ENCODE measurements at regions not wholly inside any gene's neighbourhood (a gene's known extent, or its start where the extent isn't known, plus 50 kb on each side); places are given as distances from the start of the nearest gene placed in this dataset.

DNA sequence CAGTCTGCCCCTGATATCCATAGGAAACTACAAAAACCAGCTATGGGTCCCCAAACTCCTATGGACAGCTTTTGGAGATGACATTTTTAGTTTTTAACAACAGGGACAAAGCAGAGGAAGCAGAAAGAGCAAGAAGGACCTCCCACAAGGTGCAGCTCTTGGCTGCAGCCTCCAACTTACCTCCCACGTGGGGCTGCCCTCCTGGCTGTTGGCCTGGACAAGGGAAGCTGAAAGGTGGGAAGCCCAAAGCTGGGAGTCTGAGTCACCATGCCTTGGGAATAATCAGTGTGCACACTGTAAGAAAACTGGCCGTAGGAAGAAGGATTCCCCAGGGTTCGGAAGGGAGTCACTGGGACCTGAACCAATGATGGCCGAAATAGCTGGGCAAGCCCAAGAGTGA, 51.8 kb upstream of the PAX1 start:
- TF ChIP-seq, protein P1, sequence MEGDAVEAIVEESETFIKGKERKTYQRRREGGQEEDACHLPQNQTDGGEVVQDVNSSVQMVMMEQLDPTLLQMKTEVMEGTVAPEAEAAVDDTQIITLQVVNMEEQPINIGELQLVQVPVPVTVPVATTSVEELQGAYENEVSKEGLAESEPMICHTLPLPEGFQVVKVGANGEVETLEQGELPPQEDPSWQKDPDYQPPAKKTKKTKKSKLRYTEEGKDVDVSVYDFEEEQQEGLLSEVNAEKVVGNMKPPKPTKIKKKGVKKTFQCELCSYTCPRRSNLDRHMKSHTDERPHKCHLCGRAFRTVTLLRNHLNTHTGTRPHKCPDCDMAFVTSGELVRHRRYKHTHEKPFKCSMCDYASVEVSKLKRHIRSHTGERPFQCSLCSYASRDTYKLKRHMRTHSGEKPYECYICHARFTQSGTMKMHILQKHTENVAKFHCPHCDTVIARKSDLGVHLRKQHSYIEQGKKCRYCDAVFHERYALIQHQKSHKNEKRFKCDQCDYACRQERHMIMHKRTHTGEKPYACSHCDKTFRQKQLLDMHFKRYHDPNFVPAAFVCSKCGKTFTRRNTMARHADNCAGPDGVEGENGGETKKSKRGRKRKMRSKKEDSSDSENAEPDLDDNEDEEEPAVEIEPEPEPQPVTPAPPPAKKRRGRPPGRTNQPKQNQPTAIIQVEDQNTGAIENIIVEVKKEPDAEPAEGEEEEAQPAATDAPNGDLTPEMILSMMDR (IDR thresholded peaks at IDR 0.05) = no peak
- Histone ChIP-seq H3K4me2 (ENCODE audit: low read length) (no peak overlapping the region), H3K4me1 (peaks cover 28% of the 10 kb centered on the region), H3K9me3 (ENCODE audit: control insufficient read depth, low read length) (no peaks in the 10 kb centered on the region), H3K27ac (no peak overlapping the region), H3K27me3 (ENCODE audit: control insufficient read depth, insufficient read depth, low read length) (no peaks in the 10 kb centered on the region), H3K9ac (no peak overlapping the region), H3K36me3 (ENCODE audit: control insufficient read depth, insufficient read depth, low read length) (no peaks in the 10 kb centered on the region), H3K4me3 (ENCODE audit: low read depth, low read length) (no peak overlapping the region), H3K79me2 (peaks cover 15% of the 10 kb centered on the region), H2AFZ (no peak overlapping the region)

DNA sequence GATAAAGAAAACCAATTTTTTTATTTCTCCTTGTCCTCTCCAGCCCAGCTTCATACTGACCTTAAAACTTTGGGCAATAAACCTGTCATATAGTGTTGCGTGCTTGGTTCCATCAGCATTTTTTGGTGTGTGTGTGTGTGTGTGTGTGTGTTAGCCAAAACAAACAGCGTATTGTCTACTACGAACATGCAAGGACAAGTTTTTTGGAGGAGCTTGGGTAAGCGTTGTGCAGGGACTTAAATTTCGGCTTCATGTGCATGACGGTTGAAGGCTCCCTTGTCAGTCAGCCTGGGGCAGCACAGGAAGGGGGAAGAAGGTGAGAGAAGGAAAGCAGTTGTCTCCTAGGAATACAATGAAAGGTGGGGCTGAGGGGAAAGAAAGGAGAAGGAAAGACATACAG, 62.0 kb upstream of the PAX1 start:
- peak overlapping the region; percentile 96 for H3K27ac ChIP-seq
- H3K9ac ChIP-seq = no peak overlapping the region
- peak overlapping the region; percentile 74 for H3K4me2 ChIP-seq (ENCODE audit: low read length)
- peaks cover 10% of the 10 kb centered on the region for H3K79me2 ChIP-seq
- TF ChIP-seq, protein P1 (IDR thresholded peaks at IDR 0.05) = no peak
- no peaks in the 10 kb centered on the region for H3K27me3 ChIP-seq (ENCODE audit: control insufficient read depth, insufficient read depth, low read length)
- peak overlapping the region; percentile 49 for H3K4me3 ChIP-seq (ENCODE audit: low read depth, low read length)
- peaks cover 47% of the 10 kb centered on the region for H3K4me1 ChIP-seq
- peaks cover 4% of the 10 kb centered on the region for H3K36me3 ChIP-seq (ENCODE audit: control insufficient read depth, insufficient read depth, low read length)
- H3K9me3 ChIP-seq (ENCODE audit: control insufficient read depth, low read length) = no peaks in the 10 kb centered on the region
- H2AFZ ChIP-seq = no peak overlapping the region

DNA sequence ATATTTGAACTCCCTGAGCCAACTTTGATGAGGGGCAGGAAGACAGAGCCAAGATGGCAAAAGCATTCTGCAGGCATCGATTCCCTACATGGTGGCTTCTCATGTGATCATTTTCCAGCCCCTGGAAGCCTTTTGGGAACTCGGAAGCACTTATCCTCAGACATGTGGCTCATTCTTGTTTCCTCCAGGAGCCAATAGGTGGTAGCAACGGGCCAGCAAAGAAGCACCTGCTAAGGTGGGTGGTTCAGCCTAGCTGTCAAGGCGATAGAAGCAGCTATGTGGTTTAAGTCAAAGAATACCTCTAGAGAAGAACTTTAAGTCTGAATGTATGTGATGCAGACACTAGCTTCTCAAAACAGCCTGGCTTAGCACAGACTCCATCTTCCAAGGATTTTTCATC, 64.9 kb upstream of the PAX1 start:
- H3K79me2 ChIP-seq = peaks cover 13% of the 10 kb centered on the region
- H3K27me3 ChIP-seq (ENCODE audit: control insufficient read depth, insufficient read depth, low read length) = no peaks in the 10 kb centered on the region
- no peaks in the 10 kb centered on the region for H3K9me3 ChIP-seq (ENCODE audit: control insufficient read depth, low read length)
- TF ChIP-seq, protein P1 (IDR thresholded peaks at IDR 0.05) = peak; percentile 81
- peak overlapping the region; percentile 96 for H3K27ac ChIP-seq
- peak overlapping the region; percentile 74 for H3K4me2 ChIP-seq (ENCODE audit: low read length)
- peaks cover 47% of the 10 kb centered on the region for H3K4me1 ChIP-seq
- no peak overlapping the region for H3K9ac ChIP-seq
- peak overlapping the region; percentile 47 for H2AFZ ChIP-seq
- peaks cover under 1% of the 10 kb centered on the region for H3K36me3 ChIP-seq (ENCODE audit: control insufficient read depth, insufficient read depth, low read length)
- H3K4me3 ChIP-seq (ENCODE audit: low read depth, low read length) = peak overlapping the region; percentile 13

DNA sequence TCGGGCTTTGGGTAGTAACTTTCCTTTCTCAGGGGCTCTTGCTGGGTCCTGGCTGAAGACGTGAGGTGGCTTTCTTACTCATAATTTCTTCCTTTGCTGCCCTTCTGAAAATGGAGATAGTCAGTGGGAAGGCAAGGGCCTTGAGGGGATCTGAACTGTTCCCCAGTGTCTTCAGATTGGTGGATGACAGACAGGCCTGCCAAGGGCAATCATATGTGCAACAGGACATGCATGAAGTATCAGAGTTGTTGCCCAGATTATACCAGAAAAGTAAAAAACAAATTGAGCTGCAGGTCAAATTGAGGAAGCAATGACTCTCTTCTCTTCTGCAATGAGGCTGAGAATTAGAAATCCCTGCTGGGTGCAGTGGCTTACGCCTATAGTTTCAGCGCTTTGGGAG, 71.6 kb upstream of the PAX1 start:
- Histone ChIP-seq H3K9me3 (ENCODE audit: control insufficient read depth, low read length) (no peaks in the 10 kb centered on the region), H3K4me1 (peaks cover 13% of the 10 kb centered on the region), H3K79me2 (peaks cover 11% of the 10 kb centered on the region), H3K27me3 (ENCODE audit: control insufficient read depth, insufficient read depth, low read length) (no peaks in the 10 kb centered on the region), H3K4me3 (ENCODE audit: low read depth, low read length) (no peak overlapping the region), H3K27ac (no peak overlapping the region), H3K9ac (no peak overlapping the region), H2AFZ (no peak overlapping the region), H3K4me2 (ENCODE audit: low read length) (no peak overlapping the region), H3K36me3 (ENCODE audit: control insufficient read depth, insufficient read depth, low read length) (no peaks in the 10 kb centered on the region)
- TF ChIP-seq, protein P1 (IDR thresholded peaks at IDR 0.05) = no peak

DNA sequence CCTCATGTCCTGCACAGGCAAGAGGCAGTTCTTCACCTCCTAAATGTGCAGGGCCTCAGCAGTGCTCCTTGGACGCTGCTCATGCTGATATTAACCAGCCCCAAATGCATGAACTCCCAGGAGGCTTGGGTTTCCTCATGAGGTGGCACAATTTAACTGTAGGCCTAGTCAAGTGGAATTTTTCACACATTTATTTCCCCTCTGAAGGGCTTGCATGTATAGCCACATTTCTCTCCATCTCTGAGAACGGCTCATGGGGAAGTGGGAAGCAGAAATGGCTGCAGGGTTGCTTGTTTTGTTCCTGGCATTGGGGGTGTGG, 72.8 kb upstream of the PAX1 start:
- no peaks in the 10 kb centered on the region for H3K36me3 ChIP-seq (ENCODE audit: control insufficient read depth, insufficient read depth, low read length)
- no peak overlapping the region for H3K4me2 ChIP-seq (ENCODE audit: low read length)
- peaks cover 13% of the 10 kb centered on the region for H3K4me1 ChIP-seq
- no peak overlapping the region for H3K4me3 ChIP-seq (ENCODE audit: low read depth, low read length)
- peaks cover 11% of the 10 kb centered on the region for H3K79me2 ChIP-seq
- peak overlapping the region; percentile 59 for H3K27ac ChIP-seq
- H3K27me3 ChIP-seq (ENCODE audit: control insufficient read depth, insufficient read depth, low read length) = no peaks in the 10 kb centered on the region
- peak overlapping the region; percentile 78 for H2AFZ ChIP-seq
- TF ChIP-seq, protein P1 (IDR thresholded peaks at IDR 0.05) = no peak
- no peak overlapping the region for H3K9ac ChIP-seq
- H3K9me3 ChIP-seq (ENCODE audit: control insufficient read depth, low read length) = no peaks in the 10 kb centered on the region

Data from parathyroid adenoma (tissue), 2 donors.